ENCODE measurements at regions not wholly inside any gene's neighbourhood (a gene's known extent, or its start where the extent isn't known, plus 50 kb on each side); places are given as distances from the start of the nearest gene placed in this dataset.

- TF ChIP-seq CTCF (IDR thresholded peaks at IDR 0.05): no peak
- TF ChIP-seq POLR2A (IDR thresholded peaks at IDR 0.05): no peak
Measured at GRCh38 chr4:147015491-147015890, 69.8 kb upstream of the TTC29 start.
